Osteocyte (in vitro differentiated cells): ENCODE measurements at regions not wholly inside any gene's neighbourhood (a gene's known extent, or its start where the extent isn't known, plus 50 kb on each side); places are given as distances from the start of the nearest gene placed in this dataset.

Experiments used
- DNase-seq: peaks from one replicate; pipeline ENCODE4 v3.0.0; 2021; ENCODE audit warnings: mixed read lengths; ENCODE audit not compliant: unreplicated experiment; ENCODE audit errors: extremely low spot score
- H3K27ac Mint-ChIP-seq: one replicate; pipeline ENCODE4 v1.8.0; 2021; ENCODE audit warnings: mild to moderate bottlenecking, mixed read lengths; ENCODE audit not compliant: unreplicated experiment
- H3K27me3 Mint-ChIP-seq: one replicate; pipeline ENCODE4 v1.8.0; 2021; ENCODE audit warnings: mixed read lengths; ENCODE audit not compliant: unreplicated experiment
- H3K36me3 Mint-ChIP-seq: one replicate; pipeline ENCODE4 v1.8.0; 2021; ENCODE audit warnings: mixed read lengths; ENCODE audit not compliant: unreplicated experiment
- H3K4me1 Mint-ChIP-seq: one replicate; pipeline ENCODE4 v1.8.0; 2021; ENCODE audit warnings: mixed read lengths; ENCODE audit not compliant: unreplicated experiment
- H3K4me3 Mint-ChIP-seq: one replicate; pipeline ENCODE4 v1.8.0; 2021; ENCODE audit warnings: mild to moderate bottlenecking, moderate library complexity, mixed read lengths; ENCODE audit not compliant: unreplicated experiment
- H3K9me3 Mint-ChIP-seq: one replicate; pipeline ENCODE4 v1.8.0; 2021; ENCODE audit warnings: mixed read lengths; ENCODE audit not compliant: unreplicated experiment
- CTCF ChIP-seq: fragments of 200-600 bp; sonication (generic); IDR thresholded peaks from 2 replicates; pipeline ENCODE4 v1.5.0; 2021; ENCODE audit warnings: antibody characterized with exemption, mild to moderate bottlenecking, moderate library complexity

- no peak overlapping the region for H3K27ac Mint-ChIP-seq
- peaks cover 7% of the 10 kb centered on the region for H3K27me3 Mint-ChIP-seq
- H3K36me3 Mint-ChIP-seq, result no peaks in the 10 kb centered on the region
- TF ChIP-seq CTCF, result no peak
- no peaks in the 10 kb centered on the region for H3K4me1 Mint-ChIP-seq
- no peak overlapping the region for H3K4me3 Mint-ChIP-seq
- peaks cover 11% of the 10 kb centered on the region for H3K9me3 Mint-ChIP-seq
- no peak for DNase-seq
Measured at GRCh38 chr5:60014331-60014730, 120.8 kb upstream of the PDE4D start.

- Mint-ChIP-seq H3K36me3 (no peaks in the 10 kb centered on the region), H3K4me3 (no peak overlapping the region), H3K4me1 (no peaks in the 10 kb centered on the region), H3K27ac (no peak overlapping the region), H3K9me3 (peaks cover 4% of the 10 kb centered on the region), H3K27me3 (peaks cover 5% of the 10 kb centered on the region)
- TF ChIP-seq CTCF, result no peak
- no peak for DNase-seq
Measured at GRCh38 chr5:60010853-60011252, 117.3 kb upstream of the PDE4D start.

DNA sequence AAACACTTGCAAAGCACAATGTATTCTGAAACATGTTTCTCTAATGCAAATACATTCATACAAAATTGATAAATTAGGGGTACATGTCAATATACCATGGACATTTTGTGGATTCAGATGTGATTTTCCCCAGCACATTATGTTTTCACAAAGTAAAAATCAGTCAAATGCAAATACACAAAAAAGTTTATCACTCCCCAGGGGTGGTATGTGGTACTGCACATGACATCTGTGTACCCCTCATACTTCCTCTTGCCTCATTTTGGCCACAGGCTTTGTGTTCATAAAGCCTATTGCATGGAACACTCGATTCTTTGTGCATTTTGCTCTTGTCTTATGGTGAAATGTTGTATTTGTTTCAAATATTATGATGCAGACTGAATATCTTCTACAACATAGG lies 116.8 kb upstream of the PDE4D start:
- no peaks in the 10 kb centered on the region for H3K4me1 Mint-ChIP-seq
- peaks cover 4% of the 10 kb centered on the region for H3K9me3 Mint-ChIP-seq
- no peak for TF ChIP-seq CTCF
- H3K36me3 Mint-ChIP-seq, result no peaks in the 10 kb centered on the region
- no peak overlapping the region for H3K27ac Mint-ChIP-seq
- no peak for DNase-seq
- H3K27me3 Mint-ChIP-seq, result peaks cover 5% of the 10 kb centered on the region
- H3K4me3 Mint-ChIP-seq, result no peak overlapping the region

DNA sequence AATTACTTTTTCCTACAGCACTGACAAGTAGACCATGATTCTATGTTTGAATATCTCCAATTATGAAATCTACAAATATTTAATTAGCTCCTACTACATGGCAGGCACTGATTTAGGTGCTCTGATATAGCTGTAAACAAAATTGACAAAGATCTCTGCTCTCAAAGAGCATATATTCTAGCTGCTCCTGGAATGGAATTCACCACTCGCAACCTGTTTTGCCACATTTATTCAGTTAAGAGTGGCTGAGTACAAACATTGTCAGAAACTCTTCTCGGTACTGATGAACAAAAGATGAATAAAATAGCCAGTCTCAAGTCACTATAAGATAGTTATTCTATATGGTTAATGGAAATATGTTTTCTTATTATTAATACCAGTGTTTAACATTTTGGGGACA lies 114.2 kb upstream of the PDE4D start:
- DNase-seq, result no peak
- no peak overlapping the region for H3K27ac Mint-ChIP-seq
- no peaks in the 10 kb centered on the region for H3K36me3 Mint-ChIP-seq
- H3K9me3 Mint-ChIP-seq, result no peaks in the 10 kb centered on the region
- H3K4me1 Mint-ChIP-seq, result no peaks in the 10 kb centered on the region
- no peak for TF ChIP-seq CTCF
- H3K27me3 Mint-ChIP-seq, result peaks cover 5% of the 10 kb centered on the region
- no peak overlapping the region for H3K4me3 Mint-ChIP-seq

DNA sequence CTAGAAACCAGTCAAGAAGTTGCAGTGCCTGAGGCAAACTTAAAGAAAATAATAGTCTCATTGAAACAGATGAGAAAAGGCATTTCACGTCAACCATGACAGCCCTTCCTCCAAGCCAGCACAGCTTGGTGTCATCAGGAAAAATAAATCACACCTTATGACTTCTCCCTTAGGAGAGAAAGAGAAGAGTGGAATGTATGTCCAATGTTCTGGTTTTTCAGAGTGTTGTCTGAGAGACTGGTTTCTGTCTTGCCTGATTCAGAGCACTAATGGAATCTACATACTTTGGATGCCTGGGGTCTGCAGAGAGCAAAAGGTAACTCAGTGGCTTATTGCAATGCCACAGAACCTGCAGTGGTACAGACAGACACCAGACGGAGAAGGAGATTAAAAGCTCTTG lies 105.5 kb upstream of the PDE4D start:
- peaks cover 8% of the 10 kb centered on the region for H3K9me3 Mint-ChIP-seq
- H3K4me3 Mint-ChIP-seq, result no peak overlapping the region
- H3K27ac Mint-ChIP-seq, result peak overlapping the region; percentile 59
- no peaks in the 10 kb centered on the region for H3K27me3 Mint-ChIP-seq
- peaks cover 16% of the 10 kb centered on the region for H3K4me1 Mint-ChIP-seq
- no peaks in the 10 kb centered on the region for H3K36me3 Mint-ChIP-seq
- TF ChIP-seq CTCF, result no peak
- no peak for DNase-seq
